OCI-LY1 (cell line): ENCODE measurements at regions not wholly inside any gene's neighbourhood (a gene's known extent, or its start where the extent isn't known, plus 50 kb on each side); places are given as distances from the start of the nearest gene placed in this dataset.

ENCODE experiments used
- H2AFZ ChIP-seq: fragments of 200-600 bp; sonication (generic), shearing (Covaris generic); 2 replicates; pipeline ENCODE4 v1.6.0; 2014; ENCODE audit warnings: antibody characterized with exemption, mild to moderate bottlenecking, low read length
- H3F3A ChIP-seq: fragments of 200-600 bp; sonication (generic), shearing (Covaris generic); 2 replicates; pipeline ENCODE4 v1.6.0; 2014; ENCODE audit warnings: mild to moderate bottlenecking, antibody characterized with exemption, low read length, moderate library complexity; ENCODE audit not compliant: insufficient read depth
- H3K27ac ChIP-seq: fragments of 200-600 bp; sonication (generic); 2 replicates; pipeline ENCODE4 v1.5.1; 2014; ENCODE audit warnings: low read length, mixed run types, mild to moderate bottlenecking, low read depth; ENCODE audit not compliant: poor library complexity, severe bottlenecking
- H3K27me3 ChIP-seq: fragments of 200-600 bp; sonication (generic); 2 replicates; pipeline ENCODE4 v1.6.0; 2014; ENCODE audit warnings: antibody characterized with exemption, mild to moderate bottlenecking, low read length, moderate library complexity; ENCODE audit not compliant: insufficient read depth
- H3K36me3 ChIP-seq: fragments of 200-600 bp; sonication (generic); 2 replicates; pipeline ENCODE4 v1.6.1; 2014; ENCODE audit warnings: mild to moderate bottlenecking, antibody characterized with exemption, low read length, moderate library complexity, mixed read lengths; ENCODE audit not compliant: insufficient read depth
- H3K4me1 ChIP-seq: fragments of 200-600 bp; sonication (generic); 2 replicates; pipeline ENCODE4 v1.5.1; 2014; ENCODE audit warnings: mild to moderate bottlenecking, low read length, moderate library complexity; ENCODE audit not compliant: insufficient read depth, severe bottlenecking
- H3K4me2 ChIP-seq: fragments of 200-600 bp; sonication (generic), shearing (Covaris generic); 2 replicates; pipeline ENCODE4 v1.6.1; 2014; ENCODE audit warnings: low read length
- H3K4me3 ChIP-seq: fragments of 200-600 bp; sonication (generic); 2 replicates; pipeline ENCODE4 v1.5.1; 2014; ENCODE audit warnings: low read length, low read depth, mild to moderate bottlenecking, mixed read lengths; ENCODE audit not compliant: poor library complexity, severe bottlenecking
- H3K79me2 ChIP-seq: fragments of 200-600 bp; shearing (Covaris generic); 2 replicates; pipeline ENCODE4 v1.6.1; 2016; ENCODE audit warnings: mixed run types, low read length, mixed read lengths; ENCODE audit not compliant: insufficient read depth
- H3K9ac ChIP-seq: fragments of 200-600 bp; sonication (generic), shearing (Covaris generic); 2 replicates; pipeline ENCODE4 v1.6.1; 2014; ENCODE audit warnings: mild to moderate bottlenecking, low read length, mixed read lengths
- H3K9me2 ChIP-seq: fragments of 200-600 bp; sonication (generic), shearing (Covaris generic); 2 replicates; pipeline ENCODE4 v1.6.1; 2014; ENCODE audit warnings: low read depth, mild to moderate bottlenecking, low read length, mixed read lengths
- H3K9me3 ChIP-seq: fragments of 200-600 bp; shearing (Covaris generic); 2 replicates; pipeline ENCODE4 v1.6.1; 2014; ENCODE audit warnings: low read length, mixed read lengths
- H4K20me1 ChIP-seq: fragments of 200-600 bp; sonication (generic), shearing (Covaris generic); 2 replicates; pipeline ENCODE4 v1.6.0; 2016; ENCODE audit warnings: mild to moderate bottlenecking, low read length; ENCODE audit not compliant: insufficient read depth
- CTCF ChIP-seq: fragments of 200-600 bp; sonication (generic), shearing (Covaris generic); IDR thresholded peaks from 2 replicates; pipeline ENCODE4 v1.5.1; 2017; ENCODE audit warnings: mild to moderate bottlenecking, antibody characterized with exemption, low read length, moderate library complexity, mixed read lengths
- EZH2 ChIP-seq: fragments of 200-600 bp; sonication (generic), shearing (Covaris generic); IDR thresholded peaks from 2 replicates; pipeline ENCODE4 v1.8.0; 2017; ENCODE audit warnings: borderline replicate concordance, mixed run types, mild to moderate bottlenecking, antibody characterized with exemption, low read length, moderate library complexity, mixed read lengths

- H4K20me1 ChIP-seq = no peaks in the 10 kb centered on the region
- no peaks in the 10 kb centered on the region; the same call in 1 of the 2 replicates for H3K36me3 ChIP-seq
- H3K27ac ChIP-seq = no peak overlapping the region
- H3K9me3 ChIP-seq = no peaks in the 10 kb centered on the region
- H2AFZ ChIP-seq = no peak overlapping the region
- TF ChIP-seq CTCF (no peak), EZH2 (no peak)
- no peak overlapping the region for H3K9ac ChIP-seq
- no peaks in the 10 kb centered on the region for H3K79me2 ChIP-seq
- H3K27me3 ChIP-seq = no peaks in the 10 kb centered on the region
- H3K9me2 ChIP-seq = no peaks in the 10 kb centered on the region
- H3K4me3 ChIP-seq = no peak overlapping the region
- no peaks in the 10 kb centered on the region for H3F3A ChIP-seq
- H3K4me2 ChIP-seq = no peak overlapping the region
- no peaks in the 10 kb centered on the region for H3K4me1 ChIP-seq
Measured at GRCh38 chr14:97489750-97490149, 692.6 kb downstream of the VRK1 start.

GRCh38 chr14:97490521-97491070, 693.4 kb downstream of the VRK1 start:
- H3K4me1 ChIP-seq = no peaks in the 10 kb centered on the region
- H3K36me3 ChIP-seq = no peaks in the 10 kb centered on the region; the same call in 1 of the 2 replicates
- H3F3A ChIP-seq = no peaks in the 10 kb centered on the region
- no peak overlapping the region for H3K4me2 ChIP-seq
- no peaks in the 10 kb centered on the region for H4K20me1 ChIP-seq
- no peak overlapping the region for H3K4me3 ChIP-seq
- H3K79me2 ChIP-seq = no peaks in the 10 kb centered on the region
- H3K27me3 ChIP-seq = no peaks in the 10 kb centered on the region
- no peak overlapping the region for H2AFZ ChIP-seq
- no peaks in the 10 kb centered on the region for H3K9me2 ChIP-seq
- no peak for TF ChIP-seq CTCF
- TF ChIP-seq EZH2 = no peak
- no peak overlapping the region for H3K27ac ChIP-seq
- no peak overlapping the region for H3K9ac ChIP-seq
- H3K9me3 ChIP-seq = no peaks in the 10 kb centered on the region

DNA sequence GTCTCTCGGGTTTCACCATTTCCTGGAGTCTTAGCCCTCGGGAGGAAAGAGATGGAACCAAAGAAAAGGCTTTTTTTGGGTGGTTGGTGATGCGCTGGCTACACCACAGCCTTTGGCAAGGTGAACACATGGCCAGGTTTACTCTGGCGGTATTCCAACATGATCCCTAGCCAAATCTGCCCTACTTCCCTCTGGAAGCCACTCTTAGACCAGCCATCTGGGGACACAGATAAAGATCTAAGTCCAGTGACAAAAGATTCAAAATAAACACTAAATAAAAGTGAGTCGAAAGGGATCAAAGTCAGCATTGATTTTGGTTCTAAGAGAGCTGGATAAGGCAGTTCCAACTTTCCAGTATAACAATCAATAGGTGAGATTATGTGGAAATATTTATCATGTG, 694.5 kb downstream of the VRK1 start:
- H3F3A ChIP-seq = no peaks in the 10 kb centered on the region
- H3K9ac ChIP-seq = no peak overlapping the region
- H3K4me1 ChIP-seq = no peaks in the 10 kb centered on the region
- no peak overlapping the region for H3K4me2 ChIP-seq
- H2AFZ ChIP-seq = no peak overlapping the region
- H3K9me3 ChIP-seq = no peaks in the 10 kb centered on the region
- H4K20me1 ChIP-seq = no peaks in the 10 kb centered on the region
- no peaks in the 10 kb centered on the region for H3K79me2 ChIP-seq
- H3K27me3 ChIP-seq = no peaks in the 10 kb centered on the region
- H3K4me3 ChIP-seq = no peak overlapping the region
- H3K27ac ChIP-seq = no peak overlapping the region
- H3K9me2 ChIP-seq = no peaks in the 10 kb centered on the region
- TF ChIP-seq CTCF = no peak
- TF ChIP-seq EZH2 = no peak
- H3K36me3 ChIP-seq = no peaks in the 10 kb centered on the region; the same call in 1 of the 2 replicates
